Epithelial cell of esophagus (primary cell): ENCODE measurements at regions not wholly inside any gene's neighbourhood (a gene's known extent, or its start where the extent isn't known, plus 50 kb on each side); places are given as distances from the start of the nearest gene placed in this dataset.
A peak's percentile ranks its signal among the peaks of the same experiment; 100 is the strongest.

Experiments used
- DNase-seq: peaks from one replicate; pipeline ENCODE4 v3.0.0; 2010; ENCODE audit warnings: low read depth
- H3K4me3 ChIP-seq: 2 replicates; pipeline ENCODE4 v1.5.1; 2011; ENCODE audit warnings: mild to moderate bottlenecking, low read length, control low read depth
- CTCF ChIP-seq: IDR thresholded peaks from 2 replicates; pipeline ENCODE4 v1.5.1; 2011; ENCODE audit warnings: low read depth, mild to moderate bottlenecking, low read length, control low read depth, inconsistent platforms; ENCODE audit not compliant: insufficient read depth; ENCODE audit errors: missing control alignments

- H3K4me3 ChIP-seq = no peak overlapping the region
- no peak for DNase-seq
- no peak for TF ChIP-seq CTCF
Measured at GRCh38 chr21:23982546-23982945, 1624.7 kb downstream of the MRPL39 start.

- no peak for TF ChIP-seq CTCF
- no peak overlapping the region for H3K4me3 ChIP-seq
- no peak for DNase-seq
Measured at GRCh38 chr21:23977971-23978370, 1629.3 kb downstream of the MRPL39 start.

GRCh38 chr21:23968722-23969647 is 1638.3 kb downstream of the MRPL39 start:
- H3K4me3 ChIP-seq = no peak overlapping the region
- no peak for DNase-seq
- TF ChIP-seq CTCF = peak; percentile 15

- no peak for TF ChIP-seq CTCF
- H3K4me3 ChIP-seq = no peak overlapping the region
- no peak for DNase-seq
Measured at GRCh38 chr21:23968008-23968407, 1639.3 kb downstream of the MRPL39 start.

GRCh38 chr21:23963454-23963853 is 1643.8 kb downstream of the MRPL39 start:
- no peak overlapping the region for H3K4me3 ChIP-seq
- no peak for TF ChIP-seq CTCF
- DNase-seq = peak; percentile 4

- DNase-seq = no peak
- TF ChIP-seq CTCF = no peak
- no peak overlapping the region for H3K4me3 ChIP-seq
Measured at GRCh38 chr21:23960769-23961168, 1646.5 kb downstream of the MRPL39 start.
